DMS 273 (cell line): ENCODE measurements at regions not wholly inside any gene's neighbourhood (a gene's known extent, or its start where the extent isn't known, plus 50 kb on each side); places are given as distances from the start of the nearest gene placed in this dataset.
A peak's percentile ranks its signal among the peaks of the same experiment; 100 is the strongest.

Source experiments
- DNase-seq: peaks from one replicate; lab custom pipeline; 2025; ENCODE audit not compliant: unreplicated experiment; lab: John Stamatoyannopoulos, UW

DNA sequence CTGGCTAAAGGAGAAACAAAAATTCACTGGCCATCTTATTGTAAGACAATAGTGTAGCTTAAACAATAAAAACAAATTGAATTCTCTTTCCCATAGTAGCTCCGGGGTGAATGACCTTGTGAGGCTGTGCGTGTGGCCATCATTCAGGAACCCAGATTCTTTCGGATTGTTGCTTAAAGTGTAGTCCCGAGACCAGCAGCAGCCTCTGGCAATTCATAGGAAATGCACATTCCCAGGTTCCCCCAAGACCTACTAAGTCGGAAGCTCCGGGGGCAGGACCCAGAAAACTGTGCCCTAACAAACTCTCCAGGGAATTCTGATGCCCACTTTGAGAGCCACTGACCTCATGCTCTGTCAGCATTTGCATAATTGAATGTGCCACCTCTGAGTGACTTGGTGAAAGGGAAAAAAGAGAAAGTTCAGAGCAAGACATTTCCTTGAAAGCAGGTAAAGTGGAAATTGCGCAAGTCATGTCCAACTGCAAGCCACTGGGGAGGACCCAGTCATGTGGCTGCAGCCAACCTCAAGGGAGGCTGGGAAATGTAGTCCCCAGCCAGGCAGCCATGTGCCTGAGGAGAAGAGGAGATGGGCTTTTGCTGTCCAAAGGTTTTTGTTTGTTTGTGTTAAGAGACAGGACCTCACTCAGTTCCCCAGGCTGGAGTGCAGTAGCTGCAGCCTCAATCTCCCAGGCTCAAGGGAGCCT lies 50.7 kb upstream of the PNMA8B start:
- peak; percentile 72 for DNase-seq

DNA sequence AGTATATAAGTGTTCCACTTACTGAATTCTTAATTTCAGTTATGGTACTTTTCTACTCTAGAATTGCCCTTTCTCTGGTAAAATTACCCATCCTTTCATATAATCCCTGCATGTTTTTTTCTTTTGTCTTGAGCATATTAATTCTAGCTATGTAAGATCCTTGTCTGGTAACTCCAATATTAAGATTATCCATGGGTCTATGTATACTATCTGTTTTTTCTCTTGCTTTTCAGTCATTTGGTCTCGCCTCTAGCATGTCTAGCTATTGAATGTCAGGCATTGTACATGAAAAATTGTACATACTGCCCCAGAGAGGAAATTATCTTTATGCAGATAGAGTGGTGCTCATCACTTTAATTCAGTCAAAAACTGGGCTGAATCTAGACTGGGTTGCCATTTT lies 50.4 kb upstream of the CALM3 start:
- no peak for DNase-seq

DNA sequence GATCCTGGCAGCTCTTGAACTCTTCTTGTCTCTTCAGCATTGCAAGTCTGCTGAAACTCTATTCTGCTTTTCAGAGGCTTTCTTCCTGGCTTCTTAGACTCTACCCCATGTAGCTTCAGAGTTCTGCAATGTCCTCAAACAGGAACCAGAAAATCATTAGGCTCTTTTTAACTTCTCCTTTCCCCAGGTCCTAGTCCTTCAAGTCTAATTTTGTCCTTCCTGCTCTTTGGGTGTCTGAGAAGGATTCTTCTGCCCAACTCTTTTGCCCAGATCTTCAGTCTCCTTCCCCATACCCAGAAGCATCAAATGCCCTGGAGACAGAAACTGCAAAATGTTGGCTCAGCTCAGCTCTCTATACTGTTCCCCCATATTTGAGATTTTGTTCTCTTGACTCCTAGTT lies 50.0 kb upstream of the CALM3 start:
- DNase-seq = no peak
